SK-N-SH treated with all-trans-retinoic acid at 6 μM for 48 hours (cell line): ENCODE measurements at regions not wholly inside any gene's neighbourhood (a gene's known extent, or its start where the extent isn't known, plus 50 kb on each side); places are given as distances from the start of the nearest gene placed in this dataset.

Source experiments
- ARNTL ChIP-seq: fragments of 450-650 bp; formaldehyde crosslinking; IDR thresholded peaks from 2 replicates; pipeline ENCODE4 v1.5.0; 2020; ENCODE audit warnings: low read depth, mild to moderate bottlenecking, moderate library complexity, borderline replicate concordance
- CREB5 ChIP-seq: fragments of 250-450 bp; sonication (Bioruptor Pico); IDR thresholded peaks from 2 replicates; pipeline ENCODE4 v1.5.1; 2020; ENCODE audit warnings: low read depth, mild to moderate bottlenecking, moderate library complexity
- CSDC2 ChIP-seq: fragments of 250-450 bp; sonication (Bioruptor Pico); IDR thresholded peaks from 2 replicates; pipeline ENCODE4 v1.5.0; 2020; ENCODE audit warnings: mild to moderate bottlenecking, moderate library complexity
- ESRRG ChIP-seq: fragments of 250-450 bp; sonication (Bioruptor Pico); IDR thresholded peaks from 2 replicates; pipeline ENCODE4 v1.6.1; 2021; ENCODE audit warnings: mild to moderate bottlenecking
- GLIS3 ChIP-seq: fragments of 250-450 bp; sonication (Bioruptor Pico); IDR thresholded peaks from 2 replicates; pipeline ENCODE4 v1.5.0; 2020; ENCODE audit warnings: mild to moderate bottlenecking, moderate library complexity
- PATZ1 ChIP-seq: fragments of 250-450 bp; sonication (Bioruptor Pico); IDR thresholded peaks from 2 replicates; pipeline ENCODE4 v1.8.0; 2020; ENCODE audit warnings: mild to moderate bottlenecking, moderate library complexity, borderline replicate concordance
- RARB ChIP-seq: fragments of 250-450 bp; sonication (Bioruptor Pico); IDR thresholded peaks from 2 replicates; pipeline ENCODE4 v1.8.0; 2021; ENCODE audit warnings: mild to moderate bottlenecking, moderate library complexity
- SNAI2 ChIP-seq: fragments of 250-450 bp; sonication (Bioruptor Pico); IDR thresholded peaks from 2 replicates; pipeline ENCODE4 v1.5.0; 2020; ENCODE audit warnings: mild to moderate bottlenecking, moderate library complexity
- TCF4 ChIP-seq: fragments of 250-450 bp; sonication (Bioruptor Pico); IDR thresholded peaks from 2 replicates; pipeline ENCODE4 v1.8.0; 2021; ENCODE audit warnings: mild to moderate bottlenecking, moderate library complexity, borderline replicate concordance
- ZC3H10 ChIP-seq: fragments of 250-450 bp; sonication (Bioruptor Pico); IDR thresholded peaks from 2 replicates; pipeline ENCODE4 v1.5.1; 2021; ENCODE audit warnings: mild to moderate bottlenecking, moderate library complexity
- ZFP3 ChIP-seq: fragments of 250-450 bp; sonication (Bioruptor Pico); IDR thresholded peaks from 2 replicates; pipeline ENCODE4 v1.5.0; 2020; ENCODE audit warnings: mild to moderate bottlenecking, moderate library complexity
- ZFP30 ChIP-seq: fragments of 450-650 bp; formaldehyde crosslinking; IDR thresholded peaks from 2 replicates; pipeline ENCODE4 v1.5.0; 2022; ENCODE audit warnings: mild to moderate bottlenecking, moderate library complexity
- ZNF8 ChIP-seq: fragments of 450-650 bp; formaldehyde crosslinking; IDR thresholded peaks from 2 replicates; pipeline ENCODE4 v1.5.0; 2020; ENCODE audit warnings: mild to moderate bottlenecking, moderate library complexity
- TF ChIP-seq, protein P1 (sequence below): fragments of 250-450 bp; sonication (Bioruptor Pico); IDR thresholded peaks from 2 replicates; pipeline ENCODE4 v1.5.0; 2020; ENCODE audit warnings: mild to moderate bottlenecking, moderate library complexity

DNA sequence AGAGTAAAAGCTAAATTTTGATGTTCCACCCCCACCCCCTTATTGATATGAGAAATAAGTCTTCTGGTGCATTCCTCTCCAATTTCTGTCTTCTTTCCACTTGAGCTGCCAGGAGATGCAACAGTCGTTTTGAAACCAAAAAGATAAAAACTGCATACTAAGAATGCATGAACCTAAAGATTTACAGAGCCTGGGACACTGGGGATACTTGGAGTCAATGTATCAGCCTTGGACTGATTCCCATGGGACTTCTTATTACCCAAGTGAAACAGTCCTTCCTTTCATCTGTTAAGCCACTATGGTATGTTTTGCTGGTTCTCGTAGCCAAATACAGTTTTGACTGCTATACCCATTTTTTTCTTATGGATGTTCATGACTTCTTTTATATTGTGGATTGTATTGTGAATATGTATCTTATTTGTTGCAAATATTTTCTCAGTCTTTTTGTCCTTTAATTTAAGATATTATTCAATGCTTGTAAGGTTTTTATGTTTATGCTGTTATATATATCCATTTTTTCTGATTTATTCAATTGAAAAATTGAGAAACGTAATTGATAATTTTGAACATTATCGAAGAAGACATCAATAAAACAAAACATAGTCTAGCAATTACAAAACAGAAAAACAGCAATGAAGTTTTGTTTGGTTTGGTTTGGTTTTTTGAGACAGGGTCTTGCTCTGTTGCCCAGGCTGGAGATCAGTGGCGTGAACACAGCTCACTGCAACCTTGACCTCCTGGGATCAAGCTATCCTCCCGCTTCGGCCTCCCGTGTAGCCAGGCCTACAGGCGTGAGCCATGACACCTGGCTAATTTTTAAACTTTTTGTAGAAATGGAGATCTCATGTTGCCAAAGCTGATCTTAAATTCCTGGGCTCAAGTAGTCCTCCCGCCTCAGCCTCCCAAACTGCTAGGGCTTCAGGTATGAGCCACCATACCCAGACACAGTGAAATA lies 85.4 kb upstream of the ETV6 start:
- TF ChIP-seq ZC3H10 (CRISPR knock-in tag): no peak
- TF ChIP-seq, protein P1, sequence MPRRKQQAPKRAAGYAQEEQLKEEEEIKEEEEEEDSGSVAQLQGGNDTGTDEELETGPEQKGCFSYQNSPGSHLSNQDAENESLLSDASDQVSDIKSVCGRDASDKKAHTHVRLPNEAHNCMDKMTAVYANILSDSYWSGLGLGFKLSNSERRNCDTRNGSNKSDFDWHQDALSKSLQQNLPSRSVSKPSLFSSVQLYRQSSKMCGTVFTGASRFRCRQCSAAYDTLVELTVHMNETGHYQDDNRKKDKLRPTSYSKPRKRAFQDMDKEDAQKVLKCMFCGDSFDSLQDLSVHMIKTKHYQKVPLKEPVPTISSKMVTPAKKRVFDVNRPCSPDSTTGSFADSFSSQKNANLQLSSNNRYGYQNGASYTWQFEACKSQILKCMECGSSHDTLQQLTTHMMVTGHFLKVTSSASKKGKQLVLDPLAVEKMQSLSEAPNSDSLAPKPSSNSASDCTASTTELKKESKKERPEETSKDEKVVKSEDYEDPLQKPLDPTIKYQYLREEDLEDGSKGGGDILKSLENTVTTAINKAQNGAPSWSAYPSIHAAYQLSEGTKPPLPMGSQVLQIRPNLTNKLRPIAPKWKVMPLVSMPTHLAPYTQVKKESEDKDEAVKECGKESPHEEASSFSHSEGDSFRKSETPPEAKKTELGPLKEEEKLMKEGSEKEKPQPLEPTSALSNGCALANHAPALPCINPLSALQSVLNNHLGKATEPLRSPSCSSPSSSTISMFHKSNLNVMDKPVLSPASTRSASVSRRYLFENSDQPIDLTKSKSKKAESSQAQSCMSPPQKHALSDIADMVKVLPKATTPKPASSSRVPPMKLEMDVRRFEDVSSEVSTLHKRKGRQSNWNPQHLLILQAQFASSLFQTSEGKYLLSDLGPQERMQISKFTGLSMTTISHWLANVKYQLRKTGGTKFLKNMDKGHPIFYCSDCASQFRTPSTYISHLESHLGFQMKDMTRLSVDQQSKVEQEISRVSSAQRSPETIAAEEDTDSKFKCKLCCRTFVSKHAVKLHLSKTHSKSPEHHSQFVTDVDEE (CRISPR knock-in tag): no peak
- no peak for TF ChIP-seq ZFP30 (CRISPR knock-in tag)
- no peak for TF ChIP-seq ZNF8 (CRISPR knock-in tag)
- no peak for TF ChIP-seq ARNTL (CRISPR knock-in tag)
- TF ChIP-seq PATZ1: no peak
- TF ChIP-seq TCF4 (CRISPR knock-in tag): no peak
- no peak for TF ChIP-seq CREB5 (CRISPR knock-in tag)
- TF ChIP-seq ZFP3 (CRISPR knock-in tag): no peak
- TF ChIP-seq CSDC2 (CRISPR knock-in tag): no peak
- TF ChIP-seq GLIS3 (CRISPR knock-in tag): no peak
- TF ChIP-seq RARB (CRISPR knock-in tag): no peak
- TF ChIP-seq SNAI2 (CRISPR knock-in tag): no peak
- TF ChIP-seq ESRRG (CRISPR knock-in tag): no peak
